IMR-90 (cell line): ENCODE measurements at regions not wholly inside any gene's neighbourhood (a gene's known extent, or its start where the extent isn't known, plus 50 kb on each side); places are given as distances from the start of the nearest gene placed in this dataset.

ENCODE experiments used
- ATAC-seq: fragments of 200-7000 bp; cut with Tn5 transposase; 2 replicates; pipeline ENCODE4 v1.9.1; 2020; ENCODE audit warnings: low read depth, mild to moderate bottlenecking, moderate library complexity
- BruUV-seq: library from RNA; stranded (reverse); fragments of 400-500 nt; replicated peaks from 2 replicates; lab custom pipeline; 2021; lab: Mats Ljungman, UMichigan
- CTCF ChIA-PET: fragments of 300-600 bp; formaldehyde crosslinking; extraction: SDS; loops from one replicate; lab custom pipeline; 2021; ENCODE audit warnings: antibody characterized with exemption; lab: Yijun Ruan, JAX
- POLR2A ChIA-PET: fragments of 300-600 bp; sonication (Branson Sonifier 250); formaldehyde crosslinking; loops from one replicate; lab custom pipeline; 2022; ENCODE audit warnings: antibody characterized with exemption; ENCODE audit not compliant: unreplicated experiment; lab: Charles Lee
- DNase-seq: peaks from one replicate; pipeline ENCODE4 v3.0.0; 2013
- H2AFZ ChIP-seq: replicated peaks from 2 replicates; pipeline ENCODE3; 2013; ENCODE audit warnings: low read length, mild to moderate bottlenecking; ENCODE audit not compliant: poor library complexity
- H2AK5ac ChIP-seq: 2 replicates; pipeline ENCODE4 v1.6.1; 2013; ENCODE audit warnings: low read depth, low read length, inconsistent platforms
- H2AK9ac ChIP-seq: replicated peaks from 2 replicates; pipeline ENCODE3; 2013; ENCODE audit warnings: mild to moderate bottlenecking, low read depth, low read length, moderate library complexity; ENCODE audit not compliant: poor library complexity
- H2BK120ac ChIP-seq: 2 replicates; pipeline ENCODE4 v1.6.1; 2013; ENCODE audit warnings: low read depth, low read length, inconsistent platforms
- H2BK15ac ChIP-seq: 3 replicates; pipeline ENCODE4 v1.6.1; 2013; ENCODE audit warnings: low read depth, low read length, inconsistent platforms
- H2BK20ac ChIP-seq: 2 replicates; pipeline ENCODE4 v1.6.1; 2013; ENCODE audit warnings: low read depth, mild to moderate bottlenecking, inconsistent platforms, low read length, moderate library complexity
- H2BK5ac ChIP-seq: 2 replicates; pipeline ENCODE4 v1.6.1; 2013; ENCODE audit warnings: mild to moderate bottlenecking, low read depth, low read length, inconsistent platforms; ENCODE audit not compliant: poor library complexity, severe bottlenecking
- H3K14ac ChIP-seq: replicated peaks from 2 replicates; pipeline ENCODE4 v1.6.1; 2013; ENCODE audit warnings: low read depth, low read length, inconsistent platforms
- H3K18ac ChIP-seq: 2 replicates; pipeline ENCODE4 v1.6.1; 2013; ENCODE audit warnings: low read depth, low read length, control low read depth
- H3K23ac ChIP-seq: 2 replicates; pipeline ENCODE4 v1.6.1; 2013; ENCODE audit warnings: low read depth, low read length, inconsistent platforms
- H3K27ac ChIP-seq: 2 replicates; pipeline ENCODE4 v1.5.1; 2013; ENCODE audit warnings: mild to moderate bottlenecking, control low read depth, low read length; ENCODE audit not compliant: insufficient read depth
- H3K27me3 ChIP-seq: 2 replicates; pipeline ENCODE4 v1.6.1; 2013; ENCODE audit warnings: low read length; ENCODE audit not compliant: control insufficient read depth, insufficient read depth
- H3K36me3 ChIP-seq: 2 replicates; pipeline ENCODE4 v1.6.1; 2013; ENCODE audit warnings: low read length, mixed read lengths; ENCODE audit not compliant: control insufficient read depth, insufficient read depth
- H3K4ac ChIP-seq: 2 replicates; pipeline ENCODE4 v1.6.1; 2013; ENCODE audit warnings: low read depth, low read length, inconsistent platforms
- H3K4me1 ChIP-seq: 2 replicates; pipeline ENCODE4 v1.6.1; 2013; ENCODE audit warnings: low read length, mixed read lengths; ENCODE audit not compliant: control insufficient read depth, insufficient read depth
- H3K4me2 ChIP-seq: 2 replicates; pipeline ENCODE4 v1.6.1; 2013; ENCODE audit warnings: low read depth, mild to moderate bottlenecking, control low read depth, low read length, moderate library complexity
- H3K4me3 ChIP-seq: 2 replicates; pipeline ENCODE4 v1.5.1; 2013; ENCODE audit warnings: low read depth, mild to moderate bottlenecking, control low read depth, low read length, moderate library complexity; ENCODE audit not compliant: insufficient read depth
- H3K56ac ChIP-seq: 2 replicates; pipeline ENCODE4 v1.6.1; 2013; ENCODE audit warnings: low read length, inconsistent platforms; ENCODE audit not compliant: insufficient read depth; ENCODE audit errors: extremely low read depth
- H3K79me1 ChIP-seq, 2 experiments: 2 replicates each; pipeline ENCODE4 v1.6.1; 2013; ENCODE audit warnings: low read length in 2 of 2, inconsistent platforms in 1 of 2, low read depth in 1 of 2
- H3K9ac ChIP-seq: 2 replicates; pipeline ENCODE4 v1.6.1; 2013; ENCODE audit warnings: low read depth, low read length, control low read depth
- H3K9me1 ChIP-seq: 2 replicates; pipeline ENCODE4 v1.6.1; 2013; ENCODE audit warnings: low read length, inconsistent platforms; ENCODE audit not compliant: insufficient read depth
- H3K9me3 ChIP-seq: 2 replicates; pipeline ENCODE4 v1.6.1; 2013; ENCODE audit warnings: low read length; ENCODE audit not compliant: control insufficient read depth, insufficient read depth
- H4K20me1 ChIP-seq: 2 replicates; pipeline ENCODE4 v1.6.1; 2013; ENCODE audit warnings: low read length, inconsistent platforms; ENCODE audit not compliant: insufficient read depth
- H4K5ac ChIP-seq: 2 replicates; pipeline ENCODE4 v1.6.1; 2013; ENCODE audit warnings: mild to moderate bottlenecking, low read depth, low read length, control low read depth
- H4K8ac ChIP-seq, 2 experiments: 2 replicates each; pipeline ENCODE4 v1.6.1; 2013; ENCODE audit warnings: low read depth in 2 of 2, low read length in 2 of 2, control low read depth in 1 of 2, inconsistent platforms in 1 of 2
- H4K91ac ChIP-seq: 2 replicates; pipeline ENCODE4 v1.6.1; 2013; ENCODE audit warnings: low read depth, low read length, inconsistent platforms; ENCODE audit not compliant: insufficient read depth
- BHLHE40 ChIP-seq: fragments of 150-350 bp; IDR thresholded peaks from 2 replicates; pipeline ENCODE4 v1.6.1; 2016; ENCODE audit warnings: mild to moderate bottlenecking, low read depth, low read length
- CEBPB ChIP-seq: IDR thresholded peaks from 2 replicates; pipeline ENCODE4 v1.6.1; 2012; ENCODE audit warnings: low read depth, low read length, improper control_type of control experiment
- CTCF ChIP-seq: conservative IDR thresholded peaks from 2 replicates; pipeline ENCODE4 v1.5.1; 2012; ENCODE audit warnings: mild to moderate bottlenecking, low read depth, low read length, improper control_type of control experiment
- ELK1 ChIP-seq: fragments of 150-350 bp; IDR thresholded peaks from 2 replicates; pipeline ENCODE4 v1.6.1; 2016; ENCODE audit warnings: low read depth, mild to moderate bottlenecking, low read length, moderate library complexity, borderline replicate concordance
- MAZ ChIP-seq: IDR thresholded peaks from 2 replicates; pipeline ENCODE4 v1.6.1; 2012; ENCODE audit warnings: low read depth, mild to moderate bottlenecking, low read length, improper control_type of control experiment, moderate library complexity, borderline replicate concordance
- MXI1 ChIP-seq: IDR thresholded peaks from 2 replicates; pipeline ENCODE4 v1.6.1; 2012; ENCODE audit warnings: low read depth, mild to moderate bottlenecking, low read length, moderate library complexity, borderline replicate concordance
- NFE2L2 ChIP-seq: fragments of 150-350 bp; IDR thresholded peaks from 2 replicates; pipeline ENCODE4 v1.6.1; 2016; ENCODE audit warnings: low read depth, mild to moderate bottlenecking, low read length
- RAD21 ChIP-seq: IDR thresholded peaks from 2 replicates; pipeline ENCODE4 v1.6.1; 2012; ENCODE audit warnings: low read length, improper control_type of control experiment
- RCOR1 ChIP-seq: IDR thresholded peaks from 2 replicates; pipeline ENCODE4 v1.6.1; 2012; ENCODE audit warnings: mild to moderate bottlenecking, low read length, improper control_type of control experiment; ENCODE audit not compliant: insufficient replicate concordance
- USF2 ChIP-seq: fragments of 150-350 bp; IDR thresholded peaks from 2 replicates; pipeline ENCODE4 v1.6.1; 2017; ENCODE audit warnings: mild to moderate bottlenecking, antibody characterized with exemption, low read length, low read depth
- WGBS, 2 experiments: methylation state at CpG; one replicate each; pipeline versions ENCODE4 v1.1.5 to v1.1.7; 2013; ENCODE audit warnings: missing lambda C conversion rate in 2 of 2; ENCODE audit not compliant: insufficient read length in 1 of 2; ENCODE audit errors: extremely low coverage in 2 of 2; 5-methylcytosine and 5-hydroxymethylcytosine counted together
- dilution Hi-C: fragments of 300-500 bp; cut with HindIII; formaldehyde crosslinking; loops from one replicate; pipeline ENCODE4 v1.14.3; 2018; ENCODE audit warnings: low sequenced_read_pairs; ENCODE audit not compliant: unreplicated experiment
- in situ Hi-C: fragments of 300-500 bp; cut with MboI; formaldehyde crosslinking; loops from 3 replicates; pipeline ENCODE4 v1.14.3; 2019; ENCODE audit warnings: low sequenced_read_pairs, inconsistent platforms, mixed read lengths
- intact Hi-C: fragments of 100-400 bp; cut with micrococcal nuclease; formaldehyde crosslinking; loops from 2 replicates; pipeline ENCODE4 v1.10.0; 2022

GRCh38 chr13:76697288-76697687, 188.9 kb downstream of the KCTD12 start:
- Histone ChIP-seq H3K9me1 (peaks cover 5% of the 10 kb centered on the region; the same call in 1 of the 2 replicates), H3K27ac (no peak overlapping the region), H3K14ac (no peak overlapping the region), H3K4me1 (peaks cover 4% of the 10 kb centered on the region), H3K36me3 (no peaks in the 10 kb centered on the region), H4K91ac (no peak overlapping the region), H3K4me3 (no peak overlapping the region), H3K9me3 (no peaks in the 10 kb centered on the region), H3K56ac (no peak overlapping the region), H4K8ac (no peak overlapping the region), H2BK120ac (peak overlapping the region; percentile 7; the same call in 1 of the 2 replicates), H3K79me1 (no peaks in the 10 kb centered on the region), H2BK15ac (no peak overlapping the region; the same call in 2 of the 3 replicates), H4K5ac (no peak overlapping the region), H2AK5ac (no peak overlapping the region), H3K27me3 (no peaks in the 10 kb centered on the region), H3K23ac (no peak overlapping the region), H2AFZ (no peak overlapping the region), H2AK9ac (no peak overlapping the region), H3K18ac (no peak overlapping the region), H3K4ac (no peak overlapping the region), H2BK5ac (no peak overlapping the region), H2BK20ac (peak overlapping the region; percentile 27), H3K4me2 (no peak overlapping the region), H3K9ac (no peak overlapping the region), H4K20me1 (no peaks in the 10 kb centered on the region)
- ATAC-seq: no peak
- ChIA-PET CTCF (no interaction called here), POLR2A (no interaction called here)
- in situ Hi-C loops: no loop called here
- no TSS peak for BruUV-seq
- no CpG with 5 or more reads among the region's 2 CpGs for WGBS, 2 experiments
- intact Hi-C loops: no loop called here
- dilution Hi-C loops: no loop called here
- no peak for DNase-seq
- TF ChIP-seq RAD21 (no peak), BHLHE40 (no peak), NFE2L2 (no peak), RCOR1 (no peak), ELK1 (no peak), MAZ (no peak), USF2 (no peak), MXI1 (no peak), CEBPB (no peak), CTCF (no peak)
